Prostate gland (tissue), 2 donors: ENCODE measurements at regions not wholly inside any gene's neighbourhood (a gene's known extent, or its start where the extent isn't known, plus 50 kb on each side); places are given as distances from the start of the nearest gene placed in this dataset.

Experiments used
- DNase-seq: peaks from one replicate; pipeline ENCODE4 v3.0.0-alpha.2; 2019; ENCODE audit warnings: low spot score
- H3K27ac ChIP-seq, 2 donors: fragments of 200-600 bp; sonication (generic); 2 replicates each; pipeline ENCODE4 v1.5.1; 2017 to 2019
- H3K27me3 ChIP-seq: fragments of 200-600 bp; sonication (generic); replicated peaks from 2 replicates; pipeline ENCODE4 v1.5.1; 2019; ENCODE audit not compliant: insufficient read depth
- H3K36me3 ChIP-seq, 2 donors: fragments of 200-600 bp; sonication (generic); 1 replicate in 1 of 2; 2 replicates in 1 of 2; pipeline versions ENCODE4 v1.5.1 to v1.8.1; 2017 to 2019
- H3K4me1 ChIP-seq: fragments of 200-600 bp; sonication (generic); replicated peaks from 2 replicates; pipeline ENCODE4 v1.5.1; 2019
- H3K4me3 ChIP-seq, 2 donors: fragments of 200-600 bp; sonication (generic); 2 replicates each; pipeline ENCODE4 v1.5.1; 2017 to 2019
- H3K9me3 ChIP-seq: fragments of 200-600 bp; sonication (generic); 2 replicates; pipeline ENCODE4 v1.5.1; 2017
- POLR2A ChIP-seq: fragments of 450-650 bp; IDR thresholded peaks from one replicate; pipeline ENCODE4 v1.6.1; 2016; ENCODE audit warnings: antibody characterized with exemption, mild to moderate bottlenecking
- POLR2AphosphoS5 ChIP-seq: sonication (generic); formaldehyde crosslinking; IDR thresholded peaks from one replicate; pipeline ENCODE4 v1.6.1; 2017; ENCODE audit warnings: antibody characterized with exemption
- WGBS: methylation state at CpG from one replicate; pipeline ENCODE4 v1.1.5; 2018; 5-methylcytosine and 5-hydroxymethylcytosine counted together
- intact Hi-C: fragments of 100-400 bp; cut with DNase I; formaldehyde crosslinking; loops from one replicate; pipeline ENCODE4 v1.14.2; 2022
- TF ChIP-seq, protein P1 (sequence below), 4 experiments: fragments of 200-600 bp in 2 of 4; fragments of 450-650 bp in 2 of 4; sonication (generic) in 2 of 4; IDR thresholded peaks; 1 replicate in 3 of 4; 2 replicates in 1 of 4; pipeline ENCODE4 v1.5.1; 2016 to 2019; ENCODE audit warnings: antibody characterized with exemption in 4 of 4, mild to moderate bottlenecking in 2 of 4, moderate library complexity in 2 of 4

DNA sequence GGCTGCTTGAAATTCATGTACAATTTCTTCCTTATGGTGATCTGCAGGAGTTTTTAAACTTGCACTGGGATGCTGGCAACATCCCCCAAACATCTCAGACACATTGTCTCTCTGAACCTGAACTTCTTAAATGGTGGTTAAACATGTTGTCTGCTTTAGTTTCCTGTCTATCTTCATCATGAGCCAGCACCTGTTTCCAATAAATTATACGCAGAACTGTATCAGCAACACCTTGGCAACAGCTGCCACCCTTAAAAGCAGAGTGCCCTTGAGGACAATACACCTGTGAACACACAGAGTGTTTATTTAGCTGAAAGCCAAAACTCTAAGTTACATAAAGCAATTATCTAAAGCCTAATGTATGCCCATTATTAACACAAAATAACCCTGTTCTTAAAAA, 242.9 kb downstream of the WNT5A start:
- H3K4me3 ChIP-seq, result no peak overlapping the region
- TF ChIP-seq, protein P1, sequence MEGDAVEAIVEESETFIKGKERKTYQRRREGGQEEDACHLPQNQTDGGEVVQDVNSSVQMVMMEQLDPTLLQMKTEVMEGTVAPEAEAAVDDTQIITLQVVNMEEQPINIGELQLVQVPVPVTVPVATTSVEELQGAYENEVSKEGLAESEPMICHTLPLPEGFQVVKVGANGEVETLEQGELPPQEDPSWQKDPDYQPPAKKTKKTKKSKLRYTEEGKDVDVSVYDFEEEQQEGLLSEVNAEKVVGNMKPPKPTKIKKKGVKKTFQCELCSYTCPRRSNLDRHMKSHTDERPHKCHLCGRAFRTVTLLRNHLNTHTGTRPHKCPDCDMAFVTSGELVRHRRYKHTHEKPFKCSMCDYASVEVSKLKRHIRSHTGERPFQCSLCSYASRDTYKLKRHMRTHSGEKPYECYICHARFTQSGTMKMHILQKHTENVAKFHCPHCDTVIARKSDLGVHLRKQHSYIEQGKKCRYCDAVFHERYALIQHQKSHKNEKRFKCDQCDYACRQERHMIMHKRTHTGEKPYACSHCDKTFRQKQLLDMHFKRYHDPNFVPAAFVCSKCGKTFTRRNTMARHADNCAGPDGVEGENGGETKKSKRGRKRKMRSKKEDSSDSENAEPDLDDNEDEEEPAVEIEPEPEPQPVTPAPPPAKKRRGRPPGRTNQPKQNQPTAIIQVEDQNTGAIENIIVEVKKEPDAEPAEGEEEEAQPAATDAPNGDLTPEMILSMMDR (IDR thresholded peaks at IDR 0.05), result no peak
- TF ChIP-seq POLR2A (no peak), POLR2AphosphoS5 (no peak)
- H3K9me3 ChIP-seq, result no peaks in the 10 kb centered on the region
- intact Hi-C loops, result no loop called here
- no peaks in the 10 kb centered on the region for H3K4me1 ChIP-seq
- no peaks in the 10 kb centered on the region for H3K27me3 ChIP-seq
- DNase-seq, result no peak
- no peak overlapping the region for H3K27ac ChIP-seq
- WGBS, result 52% methylated on average over 1 of the region's 1 CpG
- H3K36me3 ChIP-seq, result no peaks in the 10 kb centered on the region

DNA sequence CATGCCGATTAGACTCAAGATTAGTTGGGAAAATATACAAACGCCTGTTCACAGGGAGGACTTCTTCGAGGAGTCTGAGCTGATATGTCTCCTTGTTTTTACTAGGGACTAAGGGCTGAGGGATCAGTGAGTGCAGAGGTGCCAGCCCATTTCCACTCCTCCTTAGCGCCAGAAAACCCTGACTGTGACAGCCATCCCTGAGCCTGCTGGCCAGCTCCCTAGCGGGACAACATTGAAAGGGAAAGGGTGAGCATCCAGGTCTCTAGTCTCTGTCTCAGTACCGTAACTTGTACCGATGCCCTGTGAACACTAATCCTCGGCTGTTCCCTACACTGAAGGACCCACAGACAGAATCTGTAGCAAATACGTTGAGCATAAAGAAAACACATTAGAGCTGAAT, 243.4 kb downstream of the WNT5A start:
- DNase-seq, result no peak
- Histone ChIP-seq H3K36me3 (no peaks in the 10 kb centered on the region), H3K27ac (no peak overlapping the region), H3K9me3 (no peaks in the 10 kb centered on the region), H3K27me3 (no peaks in the 10 kb centered on the region), H3K4me3 (no peak overlapping the region), H3K4me1 (no peaks in the 10 kb centered on the region)
- no peak for TF ChIP-seq POLR2A
- no peak for TF ChIP-seq POLR2AphosphoS5
- TF ChIP-seq, protein P1 (IDR thresholded peaks at IDR 0.05), result no peak
- intact Hi-C loops, result no loop called here
- 55% methylated on average over 9 of the region's 9 CpGs for WGBS

DNA sequence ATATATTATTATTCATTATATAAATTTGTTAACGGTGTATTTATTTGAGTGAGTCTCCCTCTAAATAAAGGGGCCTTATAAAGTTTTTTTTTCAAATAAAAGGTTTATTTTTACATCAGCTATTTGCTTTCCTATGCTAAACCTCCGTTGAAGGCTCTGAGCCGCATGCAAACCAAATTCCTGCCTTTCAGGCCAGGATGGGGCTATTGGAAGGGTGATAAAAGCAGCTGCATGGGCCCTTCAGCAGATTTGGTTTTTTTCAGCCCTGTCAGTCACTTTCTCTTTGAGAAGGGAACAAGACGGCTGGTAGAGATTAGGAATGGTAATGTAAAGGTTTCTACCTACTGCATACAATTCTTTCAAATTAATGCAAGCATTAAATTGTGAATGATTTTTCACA, 244.2 kb downstream of the WNT5A start:
- intact Hi-C loops, result no loop called here
- no peak overlapping the region for H3K4me3 ChIP-seq
- DNase-seq, result no peak
- H3K36me3 ChIP-seq, result no peaks in the 10 kb centered on the region
- no peaks in the 10 kb centered on the region for H3K27me3 ChIP-seq
- no peaks in the 10 kb centered on the region for H3K4me1 ChIP-seq
- TF ChIP-seq, protein P1 (IDR thresholded peaks at IDR 0.05), result no peak
- TF ChIP-seq POLR2A (no peak), POLR2AphosphoS5 (no peak)
- no peak overlapping the region for H3K27ac ChIP-seq
- WGBS, result 81% methylated on average over 4 of the region's 4 CpGs
- H3K9me3 ChIP-seq, result no peaks in the 10 kb centered on the region

DNA sequence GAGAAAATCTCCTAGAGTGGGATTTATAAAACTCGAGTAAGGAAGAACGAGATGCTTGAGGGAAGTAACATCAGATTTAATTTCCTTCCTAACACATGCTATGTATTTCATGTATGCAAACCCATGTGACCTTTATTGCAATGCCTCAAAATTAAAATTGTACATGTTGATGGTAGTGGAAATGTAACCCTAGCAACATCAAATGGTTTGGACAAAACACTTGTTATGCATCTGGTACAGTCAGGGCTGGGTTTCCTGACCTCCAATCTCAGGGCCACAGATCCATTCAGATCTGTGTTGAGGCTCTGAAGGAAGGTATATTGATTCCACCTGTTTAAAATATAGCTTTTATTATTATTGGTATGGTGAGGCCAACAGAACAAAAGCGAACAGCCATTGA, 246.0 kb downstream of the WNT5A start:
- Histone ChIP-seq H3K27ac (no peak overlapping the region), H3K4me1 (no peaks in the 10 kb centered on the region), H3K36me3 (no peaks in the 10 kb centered on the region), H3K27me3 (no peaks in the 10 kb centered on the region), H3K4me3 (no peak overlapping the region), H3K9me3 (no peaks in the 10 kb centered on the region)
- no peak for TF ChIP-seq POLR2AphosphoS5
- TF ChIP-seq, protein P1 (IDR thresholded peaks at IDR 0.05), result no peak
- intact Hi-C loops, result no loop called here
- no peak for DNase-seq
- 95% methylated on average over 3 of the region's 3 CpGs for WGBS

DNA sequence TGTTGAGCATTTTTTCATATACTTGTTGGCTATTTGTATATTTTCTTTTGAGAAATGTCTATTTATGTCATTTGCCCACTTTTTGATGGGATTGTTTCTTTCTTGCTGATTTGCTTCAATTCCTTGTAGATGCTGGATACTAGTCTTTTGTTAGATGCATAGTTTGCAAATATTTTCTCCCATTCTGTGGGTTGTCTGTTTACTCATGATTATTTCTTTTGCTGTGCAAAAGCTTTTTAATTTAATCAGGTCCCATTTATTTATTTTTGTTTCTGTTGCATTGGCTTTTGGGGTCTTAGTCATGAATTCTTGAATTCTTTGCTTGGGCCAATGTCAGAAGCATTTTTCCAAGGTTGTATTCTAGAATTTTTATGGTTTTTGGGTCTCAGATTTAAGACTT, 251.7 kb downstream of the WNT5A start:
- no peak overlapping the region for H3K27ac ChIP-seq
- H3K27me3 ChIP-seq, result no peaks in the 10 kb centered on the region
- H3K9me3 ChIP-seq, result no peaks in the 10 kb centered on the region
- H3K4me3 ChIP-seq, result no peak overlapping the region
- no peaks in the 10 kb centered on the region for H3K36me3 ChIP-seq
- intact Hi-C loops, result no loop called here
- DNase-seq, result no peak
- no peaks in the 10 kb centered on the region for H3K4me1 ChIP-seq
- TF ChIP-seq, protein P1 (IDR thresholded peaks at IDR 0.05), result no peak
- no peak for TF ChIP-seq POLR2A
- no peak for TF ChIP-seq POLR2AphosphoS5
